Fibroblast of mammary gland (primary cell): ENCODE measurements at regions not wholly inside any gene's neighbourhood (a gene's known extent, or its start where the extent isn't known, plus 50 kb on each side); places are given as distances from the start of the nearest gene placed in this dataset.
"Not testable (repeated sequence)": the region's sequence is repeated elsewhere in the genome, so short reads cannot be mapped to it uniquely, and the experiment has no call there.

ENCODE experiments used
- DNase-seq: peaks from one replicate; pipeline ENCODE4 v3.0.0-alpha.2; 2010; ENCODE audit warnings: low read depth
- H3K4me3 ChIP-seq: 2 replicates; pipeline ENCODE4 v1.5.1; 2011; ENCODE audit warnings: low read depth, mild to moderate bottlenecking, low read length, moderate library complexity; ENCODE audit not compliant: control insufficient read depth
- TF ChIP-seq, protein P1 (sequence below): conservative IDR thresholded peaks from 2 replicates; pipeline ENCODE4 v1.5.1; 2011; ENCODE audit warnings: low read depth, low read length, inconsistent platforms; ENCODE audit not compliant: control insufficient read depth, insufficient read depth

DNA sequence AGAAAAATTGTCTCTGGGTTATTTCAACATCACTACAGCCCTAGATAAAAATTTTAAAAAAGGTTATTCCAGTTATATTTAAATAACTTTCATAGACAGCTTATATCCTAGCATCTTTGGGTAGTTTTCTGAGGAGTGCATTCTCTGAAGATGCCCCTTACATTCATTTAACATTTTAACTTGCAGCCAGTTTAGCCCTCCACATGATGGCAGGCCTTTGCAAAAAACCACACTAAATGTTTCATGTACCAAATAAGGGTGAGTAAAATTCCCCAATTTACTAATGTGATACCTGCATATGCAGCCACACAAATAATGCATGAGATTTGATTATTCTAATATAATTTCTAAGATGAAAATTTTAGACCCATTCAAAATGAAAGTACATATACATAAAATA is 108.4 kb upstream of the ZWINT start:
- TF ChIP-seq, protein P1, sequence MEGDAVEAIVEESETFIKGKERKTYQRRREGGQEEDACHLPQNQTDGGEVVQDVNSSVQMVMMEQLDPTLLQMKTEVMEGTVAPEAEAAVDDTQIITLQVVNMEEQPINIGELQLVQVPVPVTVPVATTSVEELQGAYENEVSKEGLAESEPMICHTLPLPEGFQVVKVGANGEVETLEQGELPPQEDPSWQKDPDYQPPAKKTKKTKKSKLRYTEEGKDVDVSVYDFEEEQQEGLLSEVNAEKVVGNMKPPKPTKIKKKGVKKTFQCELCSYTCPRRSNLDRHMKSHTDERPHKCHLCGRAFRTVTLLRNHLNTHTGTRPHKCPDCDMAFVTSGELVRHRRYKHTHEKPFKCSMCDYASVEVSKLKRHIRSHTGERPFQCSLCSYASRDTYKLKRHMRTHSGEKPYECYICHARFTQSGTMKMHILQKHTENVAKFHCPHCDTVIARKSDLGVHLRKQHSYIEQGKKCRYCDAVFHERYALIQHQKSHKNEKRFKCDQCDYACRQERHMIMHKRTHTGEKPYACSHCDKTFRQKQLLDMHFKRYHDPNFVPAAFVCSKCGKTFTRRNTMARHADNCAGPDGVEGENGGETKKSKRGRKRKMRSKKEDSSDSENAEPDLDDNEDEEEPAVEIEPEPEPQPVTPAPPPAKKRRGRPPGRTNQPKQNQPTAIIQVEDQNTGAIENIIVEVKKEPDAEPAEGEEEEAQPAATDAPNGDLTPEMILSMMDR: no peak
- no peak overlapping the region for H3K4me3 ChIP-seq
- no peak for DNase-seq

DNA sequence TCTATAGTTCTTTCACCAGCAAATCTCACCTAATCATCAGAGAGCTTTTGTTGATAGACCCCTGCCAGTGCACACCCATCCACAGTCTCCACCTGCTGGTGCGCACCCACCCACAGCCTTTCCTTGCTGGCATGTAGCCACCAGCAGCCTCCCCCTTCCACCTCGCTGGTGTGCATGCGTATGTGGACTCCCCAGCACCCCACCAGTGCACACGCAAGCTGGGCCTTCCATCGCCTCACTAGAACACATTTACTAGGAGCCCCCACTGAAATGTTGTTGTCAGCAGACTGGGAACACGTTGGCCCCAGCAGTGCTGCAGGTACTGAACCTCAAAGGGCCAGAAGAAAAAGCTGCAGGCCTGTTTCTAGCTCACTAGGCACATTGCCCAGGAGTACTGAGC is 104.9 kb upstream of the ZWINT start:
- TF ChIP-seq, protein P1: no peak
- DNase-seq: no peak
- no peak overlapping the region for H3K4me3 ChIP-seq

DNA sequence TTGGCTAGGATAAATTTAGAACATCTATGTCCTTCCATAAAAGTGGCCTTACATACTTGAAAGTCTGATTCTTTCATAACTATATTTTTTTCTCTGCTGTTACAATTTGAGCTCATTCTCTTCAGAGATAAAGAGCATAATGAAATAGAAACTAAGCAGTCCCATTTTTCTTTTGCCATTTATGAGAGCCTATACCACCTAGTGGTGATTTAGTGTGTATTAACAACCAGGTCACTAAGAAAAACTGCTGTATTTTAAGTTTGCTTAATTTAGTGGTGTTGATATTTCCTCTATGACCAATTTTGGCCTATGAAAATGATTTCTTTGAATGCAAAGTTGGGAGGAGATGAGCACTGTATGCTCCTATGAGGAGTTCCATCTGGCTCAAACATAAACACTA is 88.7 kb upstream of the ZWINT start:
- TF ChIP-seq, protein P1: no peak
- H3K4me3 ChIP-seq: no peak overlapping the region
- no peak for DNase-seq

DNA sequence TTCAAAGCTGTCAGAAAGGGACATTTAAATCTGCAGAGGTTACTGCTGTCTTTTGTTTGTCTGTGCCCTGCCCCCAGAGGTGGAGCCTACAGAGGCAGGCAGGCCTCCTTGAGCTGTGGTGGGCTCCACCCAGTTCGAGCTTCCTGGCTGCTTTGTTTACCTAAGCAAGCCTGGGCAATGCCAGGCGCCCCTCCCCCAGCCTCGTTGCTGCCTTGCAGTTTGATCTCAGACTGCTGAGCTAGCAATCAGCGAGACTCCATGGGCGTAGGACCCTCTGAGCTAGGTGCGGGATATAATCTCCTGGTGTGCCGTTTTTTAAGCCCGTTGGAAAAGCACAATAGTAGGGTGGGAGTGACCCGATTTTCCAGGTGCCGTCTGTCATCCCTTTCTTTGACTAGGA is 86.6 kb upstream of the ZWINT start:
- DNase-seq, H3K4me3 ChIP-seq: not testable (repeated sequence)

DNA sequence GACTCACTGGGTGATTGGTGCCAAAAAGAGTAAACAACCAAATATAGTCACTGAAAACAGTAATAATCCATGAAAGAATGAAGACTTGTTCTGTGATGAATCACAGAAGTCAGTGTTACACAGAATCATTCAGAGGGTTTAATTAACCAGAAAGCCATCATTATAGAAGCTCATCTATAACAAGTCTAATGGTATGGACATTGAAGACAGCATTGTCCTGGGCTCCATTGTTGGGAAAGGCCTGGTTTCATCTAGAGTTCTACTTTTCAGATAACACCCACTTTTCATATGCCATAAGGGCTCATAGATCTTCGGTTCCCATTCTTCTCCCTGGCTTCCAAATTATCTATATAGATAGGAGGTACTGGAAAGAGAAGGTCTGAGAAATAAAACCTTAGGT is 80.3 kb upstream of the ZWINT start:
- DNase-seq: not testable (repeated sequence)

More for the DNA sequence above, 80.3 kb upstream of the ZWINT start:
- not testable (repeated sequence) for H3K4me3 ChIP-seq
